Fibroblast of the aortic adventitia (primary cell): ENCODE measurements at regions not wholly inside any gene's neighbourhood (a gene's known extent, or its start where the extent isn't known, plus 50 kb on each side); places are given as distances from the start of the nearest gene placed in this dataset.
A peak's percentile ranks its signal among the peaks of the same experiment; 100 is the strongest.
"Not testable (repeated sequence)": the region's sequence is repeated elsewhere in the genome, so short reads cannot be mapped to it uniquely, and the experiment has no call there.

Source experiments
- DNase-seq: peaks from one replicate; pipeline ENCODE4 v3.0.0-alpha.2; 2010; ENCODE audit warnings: low read depth
- H3K4me3 ChIP-seq: 2 replicates; pipeline ENCODE4 v1.5.1; 2011; ENCODE audit warnings: low read depth, mild to moderate bottlenecking, control low read depth, low read length, moderate library complexity
- TF ChIP-seq, protein P1 (sequence below): IDR thresholded peaks from 2 replicates; pipeline ENCODE4 v1.5.1; 2011; ENCODE audit warnings: mild to moderate bottlenecking, low read length, control low read depth, inconsistent platforms; ENCODE audit not compliant: insufficient read depth

DNA sequence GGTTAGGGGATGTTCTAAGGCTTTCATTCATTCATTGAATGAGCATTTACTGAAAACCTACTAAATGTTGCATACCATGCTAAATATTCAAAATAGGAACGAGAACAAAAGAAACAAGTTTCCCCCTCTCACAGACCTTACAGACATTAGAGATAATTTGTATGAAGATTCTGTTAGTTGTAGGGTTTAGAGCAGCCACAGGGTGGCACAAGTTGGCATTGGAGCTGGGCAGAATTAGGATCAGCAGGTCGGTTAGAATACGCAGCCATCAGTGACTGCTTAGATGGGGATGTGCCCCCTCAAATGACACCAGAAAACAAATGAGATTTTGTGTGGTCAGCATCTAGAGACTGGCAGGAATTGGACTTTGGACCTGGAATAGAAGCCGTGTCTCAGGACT, 166.3 kb upstream of the DAAM1 start:
- no peak for DNase-seq
- TF ChIP-seq, protein P1, sequence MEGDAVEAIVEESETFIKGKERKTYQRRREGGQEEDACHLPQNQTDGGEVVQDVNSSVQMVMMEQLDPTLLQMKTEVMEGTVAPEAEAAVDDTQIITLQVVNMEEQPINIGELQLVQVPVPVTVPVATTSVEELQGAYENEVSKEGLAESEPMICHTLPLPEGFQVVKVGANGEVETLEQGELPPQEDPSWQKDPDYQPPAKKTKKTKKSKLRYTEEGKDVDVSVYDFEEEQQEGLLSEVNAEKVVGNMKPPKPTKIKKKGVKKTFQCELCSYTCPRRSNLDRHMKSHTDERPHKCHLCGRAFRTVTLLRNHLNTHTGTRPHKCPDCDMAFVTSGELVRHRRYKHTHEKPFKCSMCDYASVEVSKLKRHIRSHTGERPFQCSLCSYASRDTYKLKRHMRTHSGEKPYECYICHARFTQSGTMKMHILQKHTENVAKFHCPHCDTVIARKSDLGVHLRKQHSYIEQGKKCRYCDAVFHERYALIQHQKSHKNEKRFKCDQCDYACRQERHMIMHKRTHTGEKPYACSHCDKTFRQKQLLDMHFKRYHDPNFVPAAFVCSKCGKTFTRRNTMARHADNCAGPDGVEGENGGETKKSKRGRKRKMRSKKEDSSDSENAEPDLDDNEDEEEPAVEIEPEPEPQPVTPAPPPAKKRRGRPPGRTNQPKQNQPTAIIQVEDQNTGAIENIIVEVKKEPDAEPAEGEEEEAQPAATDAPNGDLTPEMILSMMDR = peak; percentile 9
- H3K4me3 ChIP-seq = no peak overlapping the region

DNA sequence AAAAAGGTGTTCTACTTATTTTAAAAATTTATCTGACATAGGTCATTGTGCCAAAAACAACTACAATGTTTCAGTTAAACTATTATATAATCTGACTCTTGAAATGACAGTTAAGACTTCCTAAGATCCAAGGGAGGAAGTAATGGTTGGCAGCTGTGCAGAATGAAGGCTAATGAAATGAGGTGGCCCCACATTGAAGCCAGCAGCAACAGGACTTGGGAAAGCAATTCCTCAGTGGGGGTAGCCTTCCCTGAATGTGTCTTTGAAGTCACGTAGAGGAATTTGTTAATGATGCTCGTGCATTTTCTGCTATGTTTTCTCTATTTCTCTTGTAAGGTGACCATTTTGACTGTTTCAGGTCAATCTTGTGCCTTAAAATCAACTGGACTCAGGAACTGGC, 162.4 kb upstream of the DAAM1 start:
- TF ChIP-seq, protein P1 = no peak

DNA sequence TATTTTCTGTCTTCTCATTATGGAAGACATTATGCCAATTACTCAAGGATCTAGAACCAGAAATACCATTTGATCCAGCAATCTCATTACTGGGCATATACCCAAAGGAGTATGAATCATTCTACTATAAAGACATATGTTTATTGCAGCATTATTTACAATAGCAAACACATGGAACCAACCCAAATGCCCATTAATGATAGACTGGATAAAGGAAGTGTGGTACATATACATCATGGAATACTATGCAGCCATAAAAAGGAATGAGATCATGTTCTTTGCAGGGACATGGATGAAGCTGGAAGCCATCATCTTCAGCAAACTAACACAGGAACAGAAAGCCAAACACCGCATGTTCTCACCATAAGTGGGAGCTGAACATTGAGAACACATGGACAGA, 161.8 kb upstream of the DAAM1 start:
- DNase-seq = peak; percentile 23

More for the DNA sequence above, 162.4 kb upstream of the DAAM1 start:
- H3K4me3 ChIP-seq = no peak overlapping the region
- DNase-seq = peak; percentile 19

DNA sequence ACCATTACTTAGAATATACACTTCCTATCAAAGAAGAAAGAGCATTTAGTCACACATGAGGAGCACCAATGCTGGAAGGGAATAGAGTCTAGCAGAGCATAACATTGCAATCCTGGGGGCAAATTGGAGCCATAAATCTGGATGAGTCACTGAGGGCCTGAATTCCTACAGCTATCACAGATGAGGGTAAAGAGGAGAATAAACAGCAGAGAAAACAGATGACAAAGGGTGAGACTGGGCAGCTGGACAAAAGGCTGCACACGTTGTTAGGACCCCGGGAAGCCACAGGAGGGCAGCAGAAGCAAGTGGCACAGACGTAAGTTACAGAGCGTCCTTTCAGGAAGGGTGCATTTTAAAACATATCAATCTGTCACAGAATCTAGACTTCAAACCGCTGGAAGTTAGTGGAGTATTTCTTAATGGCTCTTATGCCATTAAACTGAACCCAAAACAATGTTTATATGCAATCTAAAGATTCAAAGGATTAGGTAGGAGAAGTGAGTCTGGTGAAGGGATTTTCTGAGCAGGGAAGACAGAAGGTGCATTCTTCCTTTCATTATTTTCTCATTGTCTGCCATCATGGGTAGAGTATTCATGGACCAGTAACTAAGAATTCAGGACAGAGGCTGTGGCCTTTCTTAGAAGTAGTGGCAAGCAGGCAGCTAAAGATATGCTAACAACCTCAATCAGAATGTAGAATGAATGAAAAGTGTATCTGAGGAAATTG, 159.8 kb upstream of the DAAM1 start:
- no peak overlapping the region for H3K4me3 ChIP-seq
- TF ChIP-seq, protein P1 = peak; percentile 94
- peak; percentile 96 for DNase-seq

More for the DNA sequence above, 161.8 kb upstream of the DAAM1 start:
- not testable (repeated sequence) for H3K4me3 ChIP-seq

DNA sequence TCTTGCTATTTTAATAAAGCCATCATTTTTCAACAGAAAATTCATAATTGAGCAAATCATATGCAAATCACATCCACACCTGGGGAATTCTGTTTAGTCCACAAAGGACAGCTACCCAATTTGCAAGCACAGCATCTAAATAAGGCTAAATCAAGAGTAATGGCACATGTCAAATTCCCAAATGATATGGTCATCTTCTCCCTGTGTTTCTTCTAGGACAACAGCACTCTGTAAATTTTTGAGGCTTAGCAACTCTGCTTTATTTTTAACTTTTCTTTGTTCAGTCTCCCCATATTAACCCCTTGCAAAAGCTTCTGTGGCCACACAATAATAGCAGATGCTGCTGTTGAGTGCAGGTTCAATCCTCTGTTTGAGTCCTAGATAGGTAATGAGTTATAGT, 155.6 kb upstream of the DAAM1 start:
- no peak for DNase-seq
- TF ChIP-seq, protein P1 = no peak

DNA sequence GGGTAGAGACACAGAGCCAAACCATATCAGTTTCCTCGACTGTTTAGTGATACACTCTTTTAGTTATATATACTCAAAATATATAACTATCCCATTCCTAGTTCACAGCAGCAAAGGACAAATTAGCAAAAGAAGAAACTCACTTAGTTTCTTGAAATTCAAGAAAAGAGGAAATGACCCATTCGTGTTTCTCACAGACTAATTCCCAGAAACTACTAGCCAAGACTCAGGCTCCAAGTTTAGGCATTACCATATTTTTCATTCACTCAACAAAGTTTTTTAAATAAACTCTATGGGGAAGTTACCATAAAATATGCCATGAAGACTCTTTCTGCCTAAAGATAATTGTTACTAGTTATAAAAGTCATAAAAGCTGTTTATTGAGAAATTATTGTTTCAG, 152.3 kb upstream of the DAAM1 start:
- no peak for DNase-seq
- TF ChIP-seq, protein P1 = no peak
- H3K4me3 ChIP-seq = no peak overlapping the region

More for the DNA sequence above, 155.6 kb upstream of the DAAM1 start:
- H3K4me3 ChIP-seq = no peak overlapping the region

DNA sequence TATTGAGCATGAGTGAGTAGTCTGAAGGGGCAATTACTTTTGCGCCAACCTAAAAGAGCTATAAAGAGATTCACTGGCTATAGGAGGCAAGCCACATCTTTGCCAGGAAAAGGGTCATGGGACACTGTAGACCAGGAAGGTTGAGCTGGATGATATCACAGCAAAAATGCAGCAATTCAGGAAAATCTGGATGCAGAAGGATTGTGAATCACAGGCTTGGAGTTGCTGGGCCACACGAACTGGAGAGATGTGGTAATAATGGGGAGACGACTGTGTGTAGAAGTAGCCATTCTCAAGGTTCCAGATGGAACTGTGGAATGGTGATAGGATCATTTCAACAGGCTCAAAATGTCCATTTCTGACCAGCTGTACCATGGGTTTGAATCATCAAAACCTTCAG, 151.4 kb upstream of the DAAM1 start:
- DNase-seq = no peak
- TF ChIP-seq, protein P1 = no peak
- H3K4me3 ChIP-seq = no peak overlapping the region
